Left lobe of liver (tissue), 2 donors: ENCODE measurements at regions not wholly inside any gene's neighbourhood (a gene's known extent, or its start where the extent isn't known, plus 50 kb on each side); places are given as distances from the start of the nearest gene placed in this dataset.
"Not testable (repeated sequence)": the region's sequence is repeated elsewhere in the genome, so short reads cannot be mapped to it uniquely, and the experiment has no call there.

Experiments
- ATAC-seq: fragments of 200-7000 bp; cut with Tn5 transposase; one replicate; pipeline ENCODE4 v1.9.1; 2020; ENCODE audit warnings: mild to moderate bottlenecking, moderate library complexity
- DNase-seq: peaks from one replicate; pipeline ENCODE4 v3.0.0-alpha.2; 2020; ENCODE audit warnings: low spot score
- donor health status: DM: no; HTN: no; CAD: no; lungs with moderate emphysema.
- donor health status: DM: no; HTN: yes; CAD: no.

GRCh38 chr14:43754838-43755237 lies 752.2 kb downstream of the FSCB start:
- DNase-seq (no peak), ATAC-seq (no peak)

GRCh38 chr14:43745746-43746145 lies 761.3 kb downstream of the FSCB start:
- ATAC-seq (no peak), DNase-seq (no peak)

DNA sequence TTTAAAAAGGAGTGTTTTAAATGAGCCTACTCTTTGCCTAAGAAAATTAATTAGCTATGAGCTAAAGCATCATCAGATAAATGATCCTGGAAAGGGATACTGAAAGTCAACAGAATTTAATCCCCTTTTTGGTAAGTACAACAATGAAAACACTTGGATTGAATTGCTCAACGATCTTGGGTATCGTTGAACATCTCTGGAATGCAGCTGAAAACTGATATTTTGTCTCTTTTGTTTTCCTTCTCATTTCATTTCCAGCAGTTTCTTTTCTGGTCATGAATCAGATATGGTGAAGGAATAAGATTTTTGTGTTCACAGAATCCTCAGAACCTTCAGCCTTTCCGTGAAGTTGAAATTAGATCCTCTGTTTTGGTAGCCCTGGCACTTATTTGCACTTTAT lies 771.2 kb downstream of the FSCB start:
- DNase-seq: no peak
- no peak for ATAC-seq

- no peak for DNase-seq
- no peak for ATAC-seq
Measured at GRCh38 chr14:43729143-43729542, 777.9 kb downstream of the FSCB start.

GRCh38 chr14:43706900-43707299 lies 800.2 kb downstream of the FSCB start:
- no peak for ATAC-seq
- no peak for DNase-seq

DNA sequence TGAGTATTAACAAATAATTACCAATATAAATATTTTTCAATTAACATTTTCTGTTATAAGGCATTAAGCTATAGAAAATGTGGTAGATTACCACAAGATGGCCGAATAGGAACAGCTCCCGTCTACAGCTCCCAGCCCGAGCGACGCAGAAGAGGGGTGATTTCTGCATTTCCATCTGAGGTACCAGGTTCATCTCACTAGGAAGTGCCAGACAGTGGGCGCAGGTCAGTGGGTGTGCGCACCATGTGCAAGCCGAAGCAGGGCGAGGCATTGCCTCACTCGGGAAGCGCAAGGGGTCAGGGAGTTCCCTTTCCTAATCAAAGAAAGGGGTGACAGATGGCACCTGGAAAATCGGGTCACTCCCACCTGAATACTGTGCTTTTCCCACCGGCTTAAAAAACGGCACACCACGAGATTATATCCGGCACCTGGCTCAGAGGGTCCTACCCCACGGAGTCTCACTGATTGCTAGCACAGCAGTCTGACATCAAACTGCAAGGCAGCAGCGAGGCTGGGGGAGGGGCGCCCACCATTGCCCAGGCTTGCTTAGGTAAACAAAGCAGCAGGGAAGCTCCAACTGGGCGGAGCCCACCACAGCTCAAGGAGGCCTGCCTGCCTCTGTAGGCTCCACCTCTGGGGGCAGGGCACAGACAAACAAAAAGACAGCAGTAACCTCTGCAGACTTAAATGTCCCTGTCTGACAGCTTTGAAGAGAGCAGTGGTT lies 808.4 kb downstream of the FSCB start:
- not testable (repeated sequence) for DNase-seq, ATAC-seq

- ATAC-seq: no peak
Measured at GRCh38 chr14:43697003-43697402, 810.1 kb downstream of the FSCB start.

DNA sequence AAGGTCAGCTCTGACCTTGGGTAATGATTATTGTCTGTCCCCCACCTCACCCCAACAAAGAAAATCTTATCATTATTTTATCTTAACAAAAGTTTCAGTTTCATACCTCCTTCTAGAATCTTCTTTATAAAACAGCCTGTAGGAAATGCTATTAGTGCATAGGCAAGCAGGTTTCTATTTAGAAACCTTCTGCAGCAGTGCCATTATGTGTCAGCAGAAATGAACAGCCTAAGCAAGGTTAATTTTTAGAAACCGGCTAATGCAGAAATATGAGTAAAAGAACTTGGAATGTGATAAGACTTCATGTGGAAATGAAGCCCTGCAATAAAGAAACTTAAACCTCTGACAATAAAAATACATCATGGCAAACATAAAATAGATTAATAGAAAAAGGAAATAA lies 814.4 kb downstream of the FSCB start:
- ATAC-seq: no peak

More at GRCh38 chr14:43697003-43697402, 810.1 kb downstream of the FSCB start:
- no peak for DNase-seq

DNA sequence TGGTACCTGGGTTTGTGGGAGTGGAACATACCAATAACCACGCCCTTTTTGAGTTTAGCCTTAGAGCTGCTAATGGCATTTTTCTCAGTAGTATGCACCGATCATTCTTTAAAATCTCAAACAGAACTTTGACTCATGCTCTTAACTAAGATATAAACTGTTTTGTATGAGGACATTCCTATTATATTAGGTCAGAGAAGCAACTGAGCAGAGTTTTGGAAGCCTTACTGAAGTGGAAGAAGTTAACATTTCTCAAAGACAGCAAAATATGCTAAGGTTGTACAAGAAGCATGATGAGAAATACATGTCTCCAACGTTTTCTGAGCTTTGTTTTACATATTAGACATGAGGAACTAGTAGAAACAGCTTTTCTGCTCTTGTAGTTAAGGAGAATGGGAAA lies 819.2 kb downstream of the FSCB start:
- DNase-seq (no peak), ATAC-seq (no peak)

More for the DNA sequence above, 814.4 kb downstream of the FSCB start:
- no peak for DNase-seq

GRCh38 chr14:43677581-43677980 lies 829.5 kb downstream of the FSCB start:
- DNase-seq (no peak), ATAC-seq (no peak)

GRCh38 chr14:43674273-43674672 lies 832.8 kb downstream of the FSCB start:
- ATAC-seq (no peak), DNase-seq (no peak)

DNA sequence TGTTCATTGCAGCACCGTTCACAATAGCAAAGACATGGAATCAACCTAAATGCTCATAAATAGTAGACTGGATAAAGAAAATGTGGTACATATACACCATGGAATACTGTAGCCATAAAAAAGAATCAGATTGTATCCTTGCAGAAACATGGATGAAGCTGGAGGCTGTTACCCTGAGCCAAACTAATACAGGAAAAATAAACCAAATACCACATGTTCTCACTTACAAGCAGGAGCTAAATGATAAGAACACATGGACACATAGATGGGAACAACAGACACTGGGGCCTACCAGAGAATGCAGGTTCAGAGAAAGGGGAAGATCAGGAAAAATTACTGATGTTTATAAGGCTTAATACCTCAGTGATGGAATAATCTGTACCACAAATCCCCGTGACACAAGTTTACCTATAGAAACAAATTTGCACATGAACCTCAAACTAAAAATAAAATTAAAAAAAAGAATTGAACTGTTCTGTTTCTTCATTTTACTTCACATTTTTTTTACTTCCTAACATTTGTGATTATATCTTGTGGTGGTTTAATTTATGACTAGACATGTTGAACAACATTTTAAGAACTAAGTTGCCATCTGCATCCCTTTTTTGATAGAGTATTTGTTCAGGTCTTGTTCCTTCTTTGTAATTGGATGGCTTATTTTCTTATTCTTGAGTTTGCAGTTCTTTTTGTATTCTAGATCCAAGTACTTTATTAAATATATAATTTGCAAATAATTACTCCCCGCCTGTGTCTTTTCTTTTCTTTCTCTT lies 835.2 kb downstream of the FSCB start:
- no peak for DNase-seq
- no peak for ATAC-seq

DNA sequence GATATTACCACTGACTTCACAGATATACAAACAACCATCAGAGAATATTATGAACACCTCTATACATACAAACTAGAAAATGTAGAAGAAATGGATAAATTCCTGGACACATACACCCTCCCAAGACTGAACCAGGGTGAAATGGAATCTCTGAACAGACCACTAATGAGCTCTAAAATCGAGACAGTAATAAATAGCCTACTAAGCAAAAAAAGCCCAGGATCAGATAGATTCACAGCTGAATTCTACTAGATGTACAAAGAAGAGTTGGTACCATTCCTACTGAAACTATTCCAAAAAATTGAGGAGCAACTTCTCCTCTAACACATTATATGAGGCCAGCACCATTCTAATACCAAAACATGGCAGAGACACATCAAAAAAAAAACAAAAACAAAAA lies 837.7 kb downstream of the FSCB start:
- ATAC-seq (no peak), DNase-seq (no peak)

- ATAC-seq (no peak), DNase-seq (no peak)
Measured at GRCh38 chr14:43665570-43666267, 841.4 kb downstream of the FSCB start.

DNA sequence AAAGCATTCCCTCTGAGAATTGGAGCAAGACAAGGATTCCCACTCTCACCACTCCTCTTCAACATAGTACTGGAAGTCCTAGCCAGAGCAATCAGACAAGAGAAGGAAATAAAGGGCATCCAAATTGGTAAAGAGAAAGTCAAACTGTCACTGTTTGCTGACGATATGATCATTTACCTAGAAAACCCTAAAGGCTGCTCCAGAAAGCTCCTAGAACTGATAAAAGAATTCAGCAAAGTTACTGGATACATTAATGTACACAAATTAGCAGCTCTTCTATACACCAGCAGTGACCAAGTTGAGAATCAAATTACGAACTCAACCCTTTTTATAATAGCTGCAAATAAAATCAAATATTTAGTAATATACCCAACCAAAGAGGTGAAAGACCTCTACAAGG lies 851.9 kb downstream of the FSCB start:
- not testable (repeated sequence) for ATAC-seq, DNase-seq

DNA sequence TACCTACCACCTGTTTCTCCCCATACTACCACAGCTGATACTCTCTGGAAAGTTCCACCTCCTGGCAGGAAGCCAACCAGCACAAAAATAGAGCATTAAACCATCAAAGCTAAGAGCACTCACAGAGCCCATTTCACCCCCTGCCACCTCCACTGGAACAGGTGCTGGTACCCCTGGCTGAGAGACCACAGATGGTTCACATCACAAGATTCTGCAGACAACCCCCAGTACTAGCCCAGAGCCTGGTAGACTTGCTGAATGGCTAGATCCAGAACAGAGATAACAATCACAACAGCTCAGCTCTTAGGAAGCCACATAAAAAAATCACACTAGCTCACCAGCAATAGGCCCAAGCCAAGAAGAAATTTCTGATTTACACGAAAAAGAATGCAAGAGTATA lies 855.2 kb downstream of the FSCB start:
- DNase-seq (no peak), ATAC-seq (no peak)

GRCh38 chr14:43651185-43651787 lies 855.8 kb downstream of the FSCB start:
- no peak for DNase-seq
- no peak for ATAC-seq

DNA sequence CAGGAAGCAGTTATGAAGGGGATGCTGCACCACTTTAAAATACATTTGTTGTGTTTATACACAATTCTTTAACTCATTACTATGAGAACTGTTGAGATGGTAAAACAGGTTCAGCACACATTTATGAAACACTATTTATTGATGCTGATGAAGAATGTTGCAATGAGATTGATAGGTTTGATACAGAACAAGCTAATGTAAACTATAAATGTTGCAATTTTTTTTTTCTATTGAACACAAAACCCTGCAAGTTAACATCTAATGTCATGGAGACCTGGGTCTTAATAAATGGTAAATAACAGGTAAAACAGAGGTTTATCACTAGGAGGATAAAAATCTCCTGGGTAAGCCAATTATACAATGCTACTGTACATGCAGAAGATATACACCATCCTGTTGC lies 857.6 kb downstream of the FSCB start:
- DNase-seq: no peak

GRCh38 chr14:43647302-43647701 lies 859.8 kb downstream of the FSCB start:
- ATAC-seq: no peak

More for the DNA sequence above, 857.6 kb downstream of the FSCB start:
- no peak for ATAC-seq

GRCh38 chr14:43640718-43641267 lies 866.3 kb downstream of the FSCB start:
- ATAC-seq: no peak
- no peak for DNase-seq

More at GRCh38 chr14:43647302-43647701, 859.8 kb downstream of the FSCB start:
- no peak for DNase-seq

DNA sequence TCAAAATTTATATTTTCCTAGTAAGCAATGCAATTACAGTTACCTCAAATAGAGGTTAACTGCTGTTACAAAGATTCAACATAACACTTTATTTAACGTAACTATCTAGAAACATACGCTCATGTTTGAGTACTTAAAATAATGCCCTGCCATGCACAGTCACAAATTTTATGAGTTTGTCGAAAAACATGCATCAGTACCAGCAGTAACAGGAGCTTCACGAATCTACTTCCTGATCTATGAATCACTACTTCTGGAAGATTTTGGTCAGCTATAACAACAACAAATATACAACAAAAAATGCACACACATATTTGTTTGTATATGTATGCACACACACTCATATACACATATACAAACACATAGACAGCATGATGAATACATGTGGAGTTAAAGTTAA lies 881.8 kb downstream of the FSCB start:
- no peak for DNase-seq
- no peak for ATAC-seq
